Lower leg skin (tissue), 4 donors: ENCODE measurements at regions not wholly inside any gene's neighbourhood (a gene's known extent, or its start where the extent isn't known, plus 50 kb on each side); places are given as distances from the start of the nearest gene placed in this dataset.

Experiments used
- DNase-seq, 2 donors: peaks; one replicate each; pipeline ENCODE4 v3.0.0-alpha.2; 2019; ENCODE audit warnings: low spot score in 2 of 2
- H3K4me3 ChIP-seq: fragments of 200-600 bp; sonication (generic); 2 replicates; pipeline ENCODE4 v1.5.1; 2017; ENCODE audit warnings: mild to moderate bottlenecking, low read depth; ENCODE audit not compliant: poor library complexity, severe bottlenecking
- CTCF ChIP-seq, 3 donors: fragments of 450-650 bp; IDR thresholded peaks; one replicate each; pipeline ENCODE4 v1.5.1; 2016; ENCODE audit warnings: antibody characterized with exemption in 3 of 3, mild to moderate bottlenecking in 3 of 3, moderate library complexity in 2 of 3
- POLR2A ChIP-seq, 2 donors: fragments of 450-650 bp; IDR thresholded peaks; one replicate each; pipeline ENCODE4 v1.6.1; 2016 to 2017; ENCODE audit warnings: antibody characterized with exemption in 2 of 2, mild to moderate bottlenecking in 1 of 2, moderate library complexity in 1 of 2
- WGBS, 2 donors: methylation state at CpG; one replicate each; pipeline ENCODE4 v1.1.5; 2018; 5-methylcytosine and 5-hydroxymethylcytosine counted together
- intact Hi-C: fragments of 100-400 bp; cut with DNase I; formaldehyde crosslinking; loops from one replicate; pipeline ENCODE4 v1.15.0; 2023; ENCODE audit warnings: low total_unique reads

DNA sequence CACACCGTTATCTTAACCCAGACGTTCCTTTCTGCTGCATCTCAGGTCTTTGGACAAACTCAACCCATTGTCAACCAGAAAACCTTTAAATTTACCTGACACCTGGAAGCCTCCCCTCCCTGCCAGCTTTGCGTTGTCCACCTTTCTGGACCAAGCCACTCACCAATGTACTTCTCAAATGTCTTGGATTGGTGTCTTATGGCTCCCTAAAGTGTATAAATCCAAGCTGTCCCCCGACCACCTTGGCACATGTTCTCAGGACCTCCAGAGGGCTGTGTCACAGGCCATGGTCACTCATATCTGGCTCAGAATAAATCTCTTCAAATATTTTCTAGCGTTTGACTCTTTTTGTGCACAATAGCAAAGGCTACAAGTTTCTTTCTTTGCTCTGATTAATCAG is 250.0 kb downstream of the DLL1 start:
- TF ChIP-seq POLR2A (IDR thresholded peaks at IDR 0.05), result no peak
- TF ChIP-seq CTCF (IDR thresholded peaks at IDR 0.05), result no peak
- intact Hi-C loops, result no loop called here

GRCh38 chr6:170040115-170040500 is 250.8 kb downstream of the DLL1 start:
- peak in 1 of 2 donors; percentile 49 for DNase-seq
- H3K4me3 ChIP-seq, result no peak overlapping the region
- TF ChIP-seq POLR2A (IDR thresholded peaks at IDR 0.05), result no peak
- no peak for TF ChIP-seq CTCF (IDR thresholded peaks at IDR 0.05)
- WGBS, 2 donors, result 94% methylated on average over 9 of the region's 9 CpGs
- intact Hi-C loops, result no loop called here

More for the DNA sequence above, 250.0 kb downstream of the DLL1 start:
- H3K4me3 ChIP-seq, result no peak overlapping the region
- WGBS, 2 donors, result 82 to 86% methylated on average over 5 of the region's 5 CpGs
- peak in 1 of 2 donors; percentile 36 for DNase-seq

DNA sequence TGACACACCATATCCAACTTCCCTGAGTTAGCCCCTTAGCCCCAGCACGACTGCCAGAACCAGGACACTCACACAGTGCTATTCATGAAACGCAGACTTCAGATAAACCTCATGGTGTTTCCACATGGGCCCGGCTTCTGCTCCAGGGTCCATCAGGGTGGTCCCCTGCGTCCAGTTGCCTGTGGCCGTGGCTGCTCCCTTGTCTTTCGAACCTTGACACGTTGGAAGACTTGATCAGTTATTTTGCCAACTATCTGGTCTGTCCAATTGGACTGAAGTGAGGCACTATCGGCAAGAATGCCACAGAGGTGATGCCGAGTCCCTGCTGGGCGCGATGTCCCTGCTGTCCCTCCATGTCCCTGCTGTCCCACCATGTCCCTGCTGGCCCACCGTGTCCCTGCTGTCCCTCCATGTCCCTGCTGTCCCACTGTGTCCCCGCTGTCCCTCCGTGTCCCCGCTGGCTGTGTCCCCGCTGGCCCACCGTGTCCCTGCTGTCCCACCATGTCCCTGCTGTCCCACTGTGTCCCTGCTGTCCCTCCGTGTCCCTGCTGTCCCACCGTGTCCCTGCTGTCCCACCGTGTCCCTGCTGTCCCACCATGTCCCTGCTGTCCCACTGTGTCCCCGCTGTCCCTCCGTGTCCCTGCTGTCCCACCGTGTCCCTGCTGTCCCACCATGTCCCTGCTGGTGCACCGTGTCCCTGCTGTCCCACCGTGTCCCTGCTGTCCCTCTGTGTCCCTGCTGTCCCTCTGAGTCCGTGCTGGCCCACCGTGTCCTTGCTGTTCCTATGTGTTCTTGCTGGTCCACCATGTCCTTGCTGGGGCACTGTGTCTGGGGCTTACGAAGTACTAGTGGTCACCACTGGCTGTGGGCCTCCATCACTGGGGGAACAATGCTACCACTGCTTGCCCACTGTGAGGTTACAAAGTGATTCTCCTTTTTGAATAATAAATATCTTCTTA is 251.4 kb downstream of the DLL1 start:
- DNase-seq, result peak in 1 of 2 donors; percentile 74
- intact Hi-C loops, result no loop called here
- WGBS, 2 donors, result 80 to 90% methylated on average over 28 of the region's 28 CpGs
- TF ChIP-seq POLR2A (IDR thresholded peaks at IDR 0.05) (no peak), CTCF (IDR thresholded peaks at IDR 0.05) (no peak)
- no peak overlapping the region for H3K4me3 ChIP-seq

- no peak overlapping the region for H3K4me3 ChIP-seq
- TF ChIP-seq POLR2A (IDR thresholded peaks at IDR 0.05) (no peak), CTCF (IDR thresholded peaks at IDR 0.05) (no peak)
- intact Hi-C loops, result no loop called here
- peak in 1 of 2 donors; percentile 34 for DNase-seq
- 65 to 68% methylated on average over 9 of the region's 9 CpGs for WGBS, 2 donors
Observed at GRCh38 chr6:170038708-170039107, 252.2 kb downstream of the DLL1 start.

GRCh38 chr6:170038251-170038650 is 252.6 kb downstream of the DLL1 start:
- WGBS, 2 donors, result 75 to 85% methylated on average over 7 of the region's 7 CpGs
- H3K4me3 ChIP-seq, result no peak overlapping the region
- intact Hi-C loops, result no loop called here
- DNase-seq, result peak in 1 of 2 donors; percentile 76
- TF ChIP-seq POLR2A (IDR thresholded peaks at IDR 0.05) (no peak), CTCF (IDR thresholded peaks at IDR 0.05) (no peak)
